ELR (cell line): ENCODE measurements at regions not wholly inside any gene's neighbourhood (a gene's known extent, or its start where the extent isn't known, plus 50 kb on each side); places are given as distances from the start of the nearest gene placed in this dataset.
"Not testable (repeated sequence)": the region's sequence is repeated elsewhere in the genome, so short reads cannot be mapped to it uniquely, and the experiment has no call there.

Experiments used
- DNase-seq: peaks from one replicate; pipeline ENCODE4 v3.0.0-alpha.2; 2015; ENCODE audit warnings: low read depth

GRCh38 chr1:80633947-80634706 is 1166.6 kb upstream of the ADGRL2 start:
- DNase-seq, result no peak

GRCh38 chr1:80632284-80632683 is 1168.5 kb upstream of the ADGRL2 start:
- DNase-seq, result no peak

DNA sequence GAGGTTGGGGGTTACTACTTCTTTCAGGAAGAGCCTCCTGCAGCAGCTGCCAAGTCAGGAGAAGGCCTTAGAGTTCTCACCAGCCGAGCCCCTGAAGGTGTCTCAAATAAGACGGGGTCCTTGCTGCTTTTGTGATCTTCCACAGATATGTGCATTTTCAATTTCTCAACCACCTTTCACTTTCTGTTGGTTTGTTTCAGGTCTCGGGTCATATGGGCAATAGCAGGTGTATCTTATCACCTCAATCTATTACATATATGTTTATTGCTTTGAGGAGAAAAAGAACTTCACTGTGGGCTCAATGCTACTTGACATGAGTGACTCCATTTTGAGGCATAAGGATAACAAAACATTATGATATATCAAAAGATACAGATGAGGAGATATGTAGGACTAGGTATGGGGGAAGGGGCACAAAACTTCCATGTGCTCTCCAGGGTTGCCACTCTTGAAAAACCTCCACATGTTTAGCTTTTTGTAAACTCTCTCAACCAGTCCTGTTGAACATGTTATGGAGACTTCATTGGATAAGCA is 1171.4 kb upstream of the ADGRL2 start:
- DNase-seq, result no peak

GRCh38 chr1:80624682-80625081 is 1176.1 kb upstream of the ADGRL2 start:
- no peak for DNase-seq

DNA sequence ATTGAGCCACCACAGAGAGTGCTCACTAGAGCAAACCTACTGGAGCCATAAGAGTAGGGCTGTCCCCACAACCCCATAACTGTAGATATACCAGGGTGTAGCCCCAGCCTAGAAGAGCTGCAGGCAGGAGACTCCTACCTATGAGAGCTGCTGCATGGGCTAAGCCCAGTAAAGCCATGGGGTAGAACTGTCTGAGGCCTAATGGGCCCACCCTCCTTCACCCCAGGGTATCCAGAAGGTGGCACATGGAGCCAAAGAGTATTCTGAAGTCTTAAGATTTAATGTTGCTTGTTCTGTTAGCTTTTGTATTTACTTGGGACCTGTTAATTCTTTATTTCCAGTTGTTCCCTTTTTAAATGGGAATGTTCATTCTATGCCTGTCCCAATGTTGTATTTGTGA is 1193.7 kb upstream of the ADGRL2 start:
- DNase-seq, result no peak

DNA sequence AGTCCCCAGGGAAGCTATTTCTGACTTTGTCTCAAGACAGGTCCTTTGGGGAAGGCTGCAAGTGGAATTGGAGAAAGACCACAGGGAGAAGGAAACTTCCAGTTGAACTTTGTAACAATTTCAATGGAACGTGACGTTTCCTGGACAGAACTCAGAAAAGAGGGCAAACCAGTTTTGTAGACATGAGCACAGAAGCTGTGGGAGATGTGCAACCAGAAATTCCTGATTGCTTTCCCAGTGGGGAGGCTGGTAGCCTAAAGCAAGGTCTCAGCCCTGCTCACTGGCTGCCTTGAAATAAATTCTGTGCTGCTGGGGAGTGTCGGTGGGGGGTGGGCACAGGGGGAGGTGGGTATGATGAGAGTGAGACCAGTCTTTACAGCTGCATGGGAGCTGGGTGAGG is 1206.7 kb upstream of the ADGRL2 start:
- DNase-seq, result no peak

DNA sequence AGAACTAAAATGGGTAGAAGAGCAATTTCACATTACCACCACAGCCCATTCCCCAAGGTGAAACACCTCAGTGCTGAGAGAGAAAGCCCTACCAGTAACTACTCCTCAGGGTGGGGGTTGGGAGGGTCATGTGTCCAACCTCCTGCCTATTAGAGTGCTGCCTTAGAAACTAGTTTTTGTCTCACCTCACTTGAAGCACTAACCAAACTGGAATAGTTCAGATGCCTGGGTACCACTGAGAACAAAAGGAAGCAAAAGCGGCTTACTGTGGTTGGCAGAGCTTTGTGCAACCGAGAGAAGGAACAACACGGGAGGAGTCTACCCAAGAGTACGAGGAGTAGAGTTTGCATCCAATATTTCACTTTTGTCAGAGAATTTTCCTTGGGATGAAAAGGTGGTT is 1207.5 kb upstream of the ADGRL2 start:
- no peak for DNase-seq

DNA sequence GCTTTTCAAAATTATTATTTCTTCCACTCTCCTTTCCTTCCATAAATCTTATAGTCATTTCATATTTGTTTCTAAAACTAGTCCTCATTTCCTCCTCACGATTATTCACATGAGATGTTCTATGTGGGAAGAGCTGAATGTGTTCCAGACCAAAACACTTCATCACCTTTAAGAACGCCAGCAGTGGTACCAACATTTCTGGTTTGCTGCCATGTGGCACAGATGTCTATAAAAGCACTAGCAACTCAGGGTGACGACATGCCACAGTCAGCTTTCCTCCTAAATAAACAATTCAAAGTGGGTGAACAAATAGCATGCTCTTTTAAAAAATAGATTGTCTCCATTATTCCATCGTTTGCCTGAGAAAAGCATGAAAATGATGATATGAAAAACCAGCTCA is 1217.8 kb upstream of the ADGRL2 start:
- no peak for DNase-seq

GRCh38 chr1:80579055-80579454 is 1221.7 kb upstream of the ADGRL2 start:
- DNase-seq, result no peak

DNA sequence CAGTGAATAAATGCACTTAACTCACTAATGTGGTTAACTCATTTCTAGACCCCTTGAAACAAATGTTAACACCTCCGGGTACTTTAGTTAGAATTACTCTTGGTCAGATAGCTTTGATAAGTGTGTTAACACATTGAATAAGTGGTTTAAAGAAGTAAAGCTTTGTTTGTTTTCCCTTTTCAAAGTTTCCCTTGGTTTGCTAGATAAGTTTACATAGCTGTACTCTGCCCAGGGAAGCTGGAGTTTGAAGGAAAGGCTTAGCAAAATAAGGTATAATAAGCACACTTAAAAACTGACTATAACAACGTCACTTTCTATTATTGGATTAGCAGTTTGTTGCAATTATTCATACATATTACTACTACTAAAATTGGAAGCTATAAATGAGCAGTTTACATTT is 1233.9 kb upstream of the ADGRL2 start:
- DNase-seq, result no peak

- DNase-seq, result no peak
These were observed 1234.6 kb upstream of the ADGRL2 start for GRCh38 chr1:80566123-80566522.

DNA sequence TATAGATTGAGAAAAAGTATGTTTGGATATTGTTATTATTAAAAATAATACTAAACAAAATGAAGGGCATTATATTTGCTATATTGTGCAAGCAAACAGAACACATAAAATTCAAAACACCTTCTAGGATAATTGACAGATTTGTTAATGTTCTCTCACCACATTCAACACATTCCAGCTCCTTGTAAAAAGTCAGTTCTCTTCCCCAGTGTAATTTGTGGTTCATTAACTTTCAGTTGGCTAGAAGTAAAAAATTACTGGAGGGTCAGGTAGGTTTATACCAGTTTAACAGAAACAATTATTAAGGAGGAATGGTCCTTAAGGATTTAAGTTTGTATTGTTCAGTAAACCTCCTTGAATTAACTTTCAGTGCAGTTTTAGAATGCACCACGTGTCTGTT is 1235.3 kb upstream of the ADGRL2 start:
- no peak for DNase-seq

DNA sequence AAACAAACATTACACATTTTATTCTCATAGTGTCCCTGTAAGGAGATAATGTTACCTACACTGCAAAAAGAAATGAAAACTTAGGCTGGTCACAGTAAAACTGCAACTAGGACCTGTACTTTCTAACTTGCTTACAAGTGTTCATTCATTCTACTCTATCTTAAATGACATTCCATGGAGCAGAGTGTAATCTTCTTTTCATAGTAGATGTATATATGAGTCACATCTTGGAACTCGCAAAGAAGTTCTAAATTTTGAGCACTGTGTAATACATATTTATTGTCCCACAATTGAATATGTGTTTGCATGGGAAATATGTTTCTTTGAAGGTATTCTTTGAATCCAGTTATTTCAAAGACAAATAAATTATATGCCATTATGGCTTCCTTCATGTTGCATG is 1258.5 kb upstream of the ADGRL2 start:
- peak; percentile 47 for DNase-seq

DNA sequence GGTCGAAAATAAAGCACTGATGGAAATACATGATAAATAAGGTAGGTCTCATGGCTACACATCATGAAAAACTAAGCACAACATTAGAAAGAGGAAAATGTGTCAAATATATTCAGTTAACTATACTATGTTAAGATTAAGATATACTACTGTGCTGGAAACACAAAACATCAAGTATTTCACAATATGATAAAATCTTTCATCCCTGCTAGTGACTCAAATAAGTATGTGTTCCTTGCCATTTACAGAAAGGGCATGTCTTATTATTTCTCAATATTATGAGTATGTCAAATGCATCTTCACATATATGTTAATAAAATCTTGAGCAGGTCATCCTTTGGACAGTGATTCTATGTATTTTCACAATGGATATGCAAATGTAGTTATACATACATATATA is 1260.1 kb upstream of the ADGRL2 start:
- no peak for DNase-seq

GRCh38 chr1:80540149-80540548 is 1260.6 kb upstream of the ADGRL2 start:
- DNase-seq, result no peak

- DNase-seq, result not testable (repeated sequence)
These were observed 1261.4 kb upstream of the ADGRL2 start for GRCh38 chr1:80539298-80539697.

DNA sequence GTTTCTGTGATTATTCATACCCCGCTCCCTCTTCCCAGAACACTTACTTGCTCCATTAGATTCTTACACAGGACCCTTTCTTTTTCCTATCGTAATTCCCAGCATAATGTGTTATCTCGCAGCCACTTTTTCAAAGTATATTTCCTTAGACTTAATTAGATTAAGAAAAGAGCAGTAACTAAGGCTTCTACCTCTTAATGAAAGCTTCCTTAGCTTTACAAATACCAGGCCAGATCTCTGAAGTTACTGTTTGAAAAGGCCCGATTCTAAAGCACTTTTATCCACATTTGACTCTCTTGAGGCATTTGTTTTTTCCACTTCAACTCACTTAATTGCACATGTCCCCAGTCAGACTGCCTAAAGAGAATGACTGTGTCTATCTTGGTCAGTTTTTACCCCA is 1264.3 kb upstream of the ADGRL2 start:
- no peak for DNase-seq

GRCh38 chr1:80535466-80535865 is 1265.3 kb upstream of the ADGRL2 start:
- DNase-seq, result no peak

DNA sequence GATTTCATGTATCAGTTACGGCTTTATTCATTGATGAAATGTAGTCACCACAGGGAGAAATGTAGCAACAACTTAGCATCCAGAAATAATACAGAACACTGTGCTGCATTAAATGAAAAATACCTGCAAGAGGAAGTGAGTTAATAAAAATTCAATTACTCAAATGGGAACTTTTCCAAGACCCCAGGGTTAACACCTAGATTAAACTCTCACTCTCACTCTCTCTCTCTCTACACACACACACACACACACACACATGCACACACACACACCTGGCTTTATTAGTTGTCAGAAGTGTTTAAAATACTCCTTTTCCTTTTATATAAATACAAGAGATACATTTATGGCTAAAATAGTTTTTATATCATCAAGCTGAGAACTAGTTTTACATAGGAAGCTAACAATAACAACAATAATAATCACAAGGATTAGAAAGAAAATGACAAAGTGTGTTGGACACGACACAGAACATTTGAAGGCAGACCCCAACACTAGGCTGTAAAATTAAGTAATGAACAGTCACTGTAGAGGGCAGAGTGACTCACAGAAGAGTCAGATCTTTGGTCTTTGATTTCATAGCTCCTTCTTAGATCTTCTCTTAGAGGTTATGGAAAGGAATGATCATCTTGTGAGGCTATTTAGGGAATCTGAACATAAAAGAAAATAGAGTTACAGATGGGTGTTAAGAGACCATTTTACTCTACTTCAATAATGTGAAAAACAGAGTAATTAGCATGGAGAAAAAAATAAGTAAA is 1266.0 kb upstream of the ADGRL2 start:
- DNase-seq, result peak; percentile 42

DNA sequence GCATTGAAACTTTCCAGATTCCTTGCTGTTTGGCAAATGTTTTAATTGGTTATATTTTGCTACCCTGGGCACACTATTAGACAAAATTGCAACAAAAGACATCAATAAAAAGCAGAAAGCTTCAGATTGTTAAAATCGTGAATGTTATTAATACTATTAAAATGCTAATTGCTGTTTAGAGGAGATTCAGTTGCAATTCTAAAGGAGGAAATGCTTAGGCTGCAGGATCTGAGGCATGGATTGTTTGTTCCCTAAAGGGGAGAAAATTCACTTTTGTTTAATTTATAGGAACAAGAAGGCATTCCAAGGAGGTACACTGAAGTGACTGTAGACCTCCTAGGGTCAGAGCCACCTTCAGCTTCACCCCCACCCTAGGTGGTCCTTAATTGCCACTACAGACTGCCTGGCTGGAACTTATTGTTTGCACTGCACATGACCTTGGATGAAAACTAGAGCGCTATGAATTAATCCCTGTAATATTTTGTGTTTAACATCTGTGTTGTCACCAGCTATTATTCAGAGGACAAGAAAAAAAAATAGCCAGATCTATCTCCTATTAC is 1266.9 kb upstream of the ADGRL2 start:
- DNase-seq, result no peak

GRCh38 chr1:80533093-80533492 is 1267.6 kb upstream of the ADGRL2 start:
- DNase-seq, result no peak

GRCh38 chr1:80531182-80531581 is 1269.6 kb upstream of the ADGRL2 start:
- no peak for DNase-seq

DNA sequence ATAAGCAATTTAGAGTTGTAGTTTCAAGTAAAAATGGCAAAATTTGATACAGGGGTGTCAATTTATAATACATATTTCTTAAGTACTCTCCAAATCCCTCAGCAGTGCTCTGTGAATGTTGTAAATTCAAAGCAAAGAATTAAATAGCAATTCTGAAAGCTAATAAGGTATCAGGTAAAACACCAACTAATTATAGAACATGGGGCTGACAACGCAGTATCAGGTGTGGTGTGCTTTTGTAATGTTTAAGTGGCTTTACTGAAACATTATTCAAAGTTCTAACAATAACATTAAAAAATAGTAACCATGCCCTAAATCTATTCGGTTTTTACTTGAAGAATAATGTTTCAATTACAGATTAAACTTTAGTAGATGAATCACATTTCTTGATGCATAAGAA is 1271.2 kb upstream of the ADGRL2 start:
- no peak for DNase-seq
